SIG-M5 treated with dmso at 0.1 percent for 504 hours (cell line): ENCODE measurements at regions not wholly inside any gene's neighbourhood (a gene's known extent, or its start where the extent isn't known, plus 50 kb on each side); places are given as distances from the start of the nearest gene placed in this dataset.
A peak's percentile ranks its signal among the peaks of the same experiment; 100 is the strongest.

Source experiments
- DNase-seq: peaks from one replicate; lab custom pipeline; 2025; ENCODE audit not compliant: unreplicated experiment; lab: John Stamatoyannopoulos, UW

DNA sequence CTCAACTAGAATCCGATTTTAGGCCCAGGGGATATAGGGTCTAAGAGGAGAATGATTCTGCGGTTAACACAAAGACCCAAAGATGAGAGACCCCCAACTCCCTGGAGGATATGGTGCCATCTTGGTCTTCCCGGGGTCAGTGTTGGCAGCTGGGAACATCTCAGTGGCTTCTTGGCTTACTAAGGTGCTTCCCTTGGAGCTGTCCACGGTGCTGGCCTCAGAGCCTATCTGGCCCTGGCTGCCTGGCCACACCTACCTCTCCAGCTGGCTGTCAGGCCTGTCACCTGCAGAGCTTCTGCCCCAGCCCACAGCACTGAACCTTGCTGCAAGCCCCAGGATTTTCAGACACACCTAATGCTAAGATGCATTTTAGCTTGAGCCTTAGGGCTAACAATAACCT, 70.7 kb upstream of the THY1 start:
- DNase-seq, result peak; percentile 16

DNA sequence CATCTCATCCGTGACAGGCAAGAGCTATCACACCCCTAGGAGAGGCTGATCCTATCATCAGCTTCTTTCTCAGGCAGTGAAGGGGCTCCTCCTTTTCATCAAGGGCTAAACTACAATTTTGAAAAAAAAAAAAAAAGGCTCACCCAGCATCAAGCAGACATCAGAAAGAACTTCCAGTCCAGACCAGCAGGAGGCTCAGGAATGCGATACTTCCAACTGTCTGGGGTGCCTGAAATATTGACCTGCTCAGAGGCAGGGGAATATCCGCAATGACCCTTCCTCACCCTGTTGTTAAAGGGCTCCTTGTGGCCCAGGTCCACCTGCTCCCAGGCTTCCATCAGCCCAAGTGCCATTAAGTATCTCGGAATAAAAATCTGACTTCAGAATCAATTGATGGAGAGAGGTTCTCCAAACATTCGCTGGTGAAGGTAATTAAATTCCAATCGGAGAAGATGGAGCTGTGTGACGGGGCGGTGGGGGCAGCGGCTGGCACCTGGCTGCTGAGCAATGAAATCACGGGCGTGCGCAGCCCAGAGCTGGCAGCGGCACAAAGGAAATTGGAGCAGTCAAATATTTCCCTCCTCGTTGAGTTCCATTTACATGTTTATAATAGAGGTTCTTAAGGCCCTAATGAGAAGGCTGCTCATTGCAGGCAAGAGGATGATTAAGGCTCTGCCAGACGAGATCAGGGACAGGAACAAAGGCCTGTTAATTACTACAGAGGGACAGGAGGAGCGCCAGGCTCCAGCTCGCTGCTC, 69.0 kb upstream of the THY1 start:
- no peak for DNase-seq

DNA sequence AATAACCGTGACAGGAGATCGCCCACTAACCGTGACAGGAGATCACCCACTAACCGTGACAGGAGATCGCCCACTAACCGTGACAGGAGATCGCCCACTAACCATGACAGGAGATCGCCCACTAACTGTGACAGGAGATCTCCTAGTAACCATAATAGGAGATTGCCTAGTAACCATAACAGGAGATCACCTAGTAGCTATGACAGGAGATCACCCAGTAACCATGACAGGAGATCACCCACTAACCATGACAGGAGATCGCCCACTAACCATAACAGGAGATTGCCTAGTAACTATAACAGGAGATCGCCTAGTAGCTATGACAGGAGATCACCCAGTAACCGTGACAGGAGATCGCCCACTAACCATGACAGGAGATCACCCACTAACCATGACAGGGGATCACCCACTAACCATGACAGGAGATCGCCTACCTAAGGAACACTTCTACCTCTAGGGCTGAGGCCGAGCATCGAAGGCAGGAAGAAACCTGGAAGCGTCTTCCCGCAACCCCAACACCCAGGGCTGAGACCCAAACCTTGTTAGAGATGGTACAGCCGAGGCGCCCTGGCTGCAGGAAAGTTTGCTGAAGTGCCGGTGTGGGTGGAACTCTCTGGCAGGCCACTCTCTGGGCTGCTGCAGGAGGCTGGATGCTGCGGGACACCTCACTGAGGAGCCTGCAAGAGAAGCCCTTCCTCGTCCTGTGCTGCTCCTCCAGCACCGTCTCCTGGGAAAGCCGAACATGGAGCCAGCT, 67.5 kb upstream of the THY1 start:
- DNase-seq, result no peak

DNA sequence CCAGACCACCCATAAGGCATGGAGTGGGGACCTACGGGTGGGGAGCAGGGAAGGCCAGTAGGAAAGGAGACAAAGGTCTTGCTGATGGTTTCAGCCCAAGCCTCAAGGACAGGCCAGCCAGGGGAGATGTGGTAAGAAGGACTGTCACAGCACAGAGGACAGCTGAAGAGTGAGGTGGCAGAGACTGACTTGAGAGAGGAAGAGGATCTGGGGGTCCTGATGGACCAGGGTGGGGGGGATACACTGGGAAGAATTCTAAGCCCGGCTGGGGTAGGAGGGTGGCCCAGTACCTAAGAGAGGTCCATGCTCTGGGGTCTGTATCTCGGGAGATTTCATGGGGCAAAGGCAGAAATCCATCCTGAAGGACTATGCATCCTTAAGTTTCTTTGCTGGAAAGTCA, 66.1 kb upstream of the THY1 start:
- no peak for DNase-seq

GRCh38 chr11:119488256-119488995, 65.5 kb upstream of the THY1 start:
- no peak for DNase-seq

GRCh38 chr11:119486691-119487259, 63.8 kb upstream of the THY1 start:
- no peak for DNase-seq

DNA sequence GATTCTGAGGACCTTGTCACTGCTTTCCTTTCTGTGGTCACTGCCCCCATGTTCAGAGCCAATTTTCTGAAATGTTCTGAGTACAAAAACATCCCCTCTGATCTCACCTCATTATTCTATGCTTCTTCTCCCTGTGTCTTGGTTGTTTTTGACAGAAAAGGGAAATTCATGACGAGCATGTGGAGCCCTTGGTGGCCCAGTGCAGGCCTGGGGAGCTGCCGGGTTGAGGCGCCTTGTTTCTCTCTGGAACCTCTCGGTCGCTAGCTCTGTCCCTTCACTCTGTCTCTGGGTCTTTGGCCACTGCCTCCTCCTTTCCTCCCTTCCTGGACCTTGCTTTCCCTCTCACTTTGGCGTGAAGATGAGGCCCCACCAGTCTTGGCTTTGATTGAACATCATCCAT, 63.0 kb upstream of the THY1 start:
- no peak for DNase-seq

GRCh38 chr11:119484741-119485605, 62.0 kb upstream of the THY1 start:
- DNase-seq, result no peak

- no peak for DNase-seq
These were observed 61.0 kb upstream of the THY1 start for GRCh38 chr11:119483881-119484371.

DNA sequence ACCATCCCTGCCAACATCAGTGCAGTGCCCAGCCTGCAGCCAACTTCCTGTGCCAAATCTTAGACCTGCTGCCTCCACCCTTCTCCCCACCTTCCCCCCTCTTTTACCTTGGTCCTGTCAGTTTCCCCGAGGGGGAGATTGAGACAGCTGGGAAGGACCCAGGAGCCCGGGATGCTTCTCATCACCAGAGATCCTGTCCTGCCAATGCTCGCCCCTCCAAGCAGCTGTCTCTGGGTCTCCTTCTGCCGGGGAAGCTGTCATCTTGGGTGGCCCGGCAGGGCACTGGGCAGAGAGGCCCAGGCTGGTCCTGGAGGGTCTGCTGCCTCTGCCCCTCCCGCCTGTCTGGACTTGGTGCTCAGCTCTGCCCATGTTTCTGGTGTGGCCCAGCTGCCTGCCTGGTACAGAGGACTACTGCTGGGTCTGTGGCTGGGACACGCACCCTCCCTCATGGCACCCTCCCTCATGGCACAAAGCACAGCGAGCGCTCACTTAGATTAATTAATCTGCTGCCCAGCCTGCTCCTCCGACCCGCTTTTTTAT, 60.4 kb upstream of the THY1 start:
- DNase-seq, result no peak

- no peak for DNase-seq
These were observed 59.6 kb upstream of the THY1 start for GRCh38 chr11:119482521-119483011.

DNA sequence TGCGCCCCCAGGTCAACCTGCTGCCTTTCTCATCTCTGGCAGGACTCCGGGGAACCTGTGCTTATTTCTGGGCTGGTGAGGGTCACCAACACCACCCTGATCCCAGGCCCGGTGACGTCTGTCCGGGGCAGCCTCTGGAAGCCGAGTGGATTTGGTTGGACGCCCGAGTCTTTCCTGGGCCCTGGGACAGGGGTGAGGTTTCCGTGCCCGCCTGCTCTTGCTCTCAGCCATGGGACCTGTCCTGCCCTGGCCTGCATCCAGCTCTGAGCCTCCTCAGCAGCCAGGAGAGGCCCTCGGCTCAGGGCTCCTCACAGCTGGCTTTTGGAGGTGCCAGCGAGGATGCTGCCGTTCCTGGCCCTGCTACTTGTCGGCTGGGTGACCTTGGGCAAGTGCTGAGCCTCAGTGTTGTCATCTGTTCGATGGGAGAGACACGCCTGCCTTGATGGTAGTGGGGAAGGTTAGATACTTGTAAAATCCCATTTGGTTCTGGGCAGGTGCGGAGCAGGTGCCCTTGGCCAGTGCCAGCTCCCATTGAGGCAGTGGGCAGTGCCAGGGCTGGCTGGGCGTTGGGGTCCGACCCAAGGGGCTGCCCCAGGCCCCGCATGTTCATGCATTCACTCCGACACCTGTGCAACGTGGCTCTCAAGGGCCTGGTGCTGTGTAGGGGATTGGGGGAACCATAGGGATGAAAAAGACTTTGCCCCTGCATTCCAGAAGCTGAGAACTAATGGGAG, 58.9 kb upstream of the THY1 start:
- DNase-seq, result no peak

- peak; percentile 70 for DNase-seq
These were observed 58.2 kb upstream of the THY1 start for GRCh38 chr11:119481021-119481666.

GRCh38 chr11:119480380-119481020, 57.5 kb upstream of the THY1 start:
- DNase-seq, result no peak

- peak; percentile 31 for DNase-seq
These were observed 56.8 kb upstream of the THY1 start for GRCh38 chr11:119479685-119480275.

GRCh38 chr11:119478711-119479285, 55.8 kb upstream of the THY1 start:
- DNase-seq, result no peak

DNA sequence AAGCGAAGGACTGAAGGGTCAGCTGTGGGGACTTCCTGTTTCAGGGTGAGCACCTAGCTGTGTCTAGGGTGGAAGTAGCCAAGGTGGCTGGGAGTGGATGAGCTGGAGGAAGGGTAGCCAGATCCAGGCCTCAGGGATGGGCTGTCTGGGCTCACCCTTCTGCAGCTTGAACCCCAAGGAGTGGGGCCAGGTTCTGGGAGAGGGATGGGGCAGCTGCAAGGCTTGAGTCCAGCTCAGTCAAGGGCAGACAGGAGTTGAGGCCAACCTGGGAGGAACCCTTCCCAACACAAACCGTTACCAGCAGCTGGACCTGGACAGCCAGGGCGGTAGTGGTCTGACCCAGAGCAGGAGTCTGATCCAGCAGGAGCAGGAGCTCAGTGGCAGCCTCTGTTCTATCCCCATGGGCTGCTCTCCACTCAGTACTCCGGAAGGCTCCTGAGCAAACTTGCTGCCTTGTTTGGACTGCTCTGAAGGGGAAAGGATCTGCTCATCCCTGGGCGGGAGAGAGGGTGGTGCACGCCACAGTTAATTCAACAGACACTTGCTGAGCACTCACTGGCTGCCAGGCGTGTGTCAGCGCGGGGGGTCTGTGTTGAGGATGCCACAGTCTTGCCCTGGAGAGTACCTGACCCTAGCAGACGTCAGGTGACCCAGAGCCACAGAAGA, 53.8 kb upstream of the THY1 start:
- no peak for DNase-seq
